DOHH2 (cell line): ENCODE measurements at regions not wholly inside any gene's neighbourhood (a gene's known extent, or its start where the extent isn't known, plus 50 kb on each side); places are given as distances from the start of the nearest gene placed in this dataset.

Experiments
- H3F3A ChIP-seq: fragments of 200-600 bp; sonication (generic), shearing (Covaris generic); 2 replicates; pipeline ENCODE4 v1.6.0; 2016; ENCODE audit warnings: antibody characterized with exemption, mild to moderate bottlenecking; ENCODE audit not compliant: control insufficient read depth, insufficient read depth
- H3K27ac ChIP-seq: fragments of 200-600 bp; sonication (generic); 2 replicates; pipeline ENCODE4 v1.5.1; 2014; ENCODE audit warnings: low read depth, mild to moderate bottlenecking, low read length, moderate library complexity
- H3K27me3 ChIP-seq: fragments of 200-600 bp; sonication (generic); 2 replicates; pipeline ENCODE4 v1.6.1; 2014; ENCODE audit warnings: mild to moderate bottlenecking, low read length, mixed read lengths; ENCODE audit not compliant: control insufficient read depth
- H3K36me3 ChIP-seq: fragments of 200-600 bp; sonication (generic); 2 replicates; pipeline ENCODE4 v1.6.1; 2014; ENCODE audit warnings: mild to moderate bottlenecking, low read length, moderate library complexity, mixed read lengths; ENCODE audit not compliant: control insufficient read depth
- H3K4me1 ChIP-seq: fragments of 200-600 bp; sonication (generic); 2 replicates; pipeline ENCODE4 v1.6.1; 2014; ENCODE audit warnings: mild to moderate bottlenecking, low read length, mixed read lengths; ENCODE audit not compliant: control insufficient read depth
- H3K4me2 ChIP-seq: fragments of 200-600 bp; sonication (generic); 2 replicates; pipeline ENCODE4 v1.6.0; 2014; ENCODE audit warnings: mild to moderate bottlenecking, low read length, moderate library complexity
- H3K4me3 ChIP-seq: fragments of 200-600 bp; sonication (generic); 2 replicates; pipeline ENCODE4 v1.5.1; 2014; ENCODE audit warnings: mild to moderate bottlenecking, low read length, mixed read lengths
- H3K79me2 ChIP-seq: fragments of 200-600 bp; sonication (generic); 2 replicates; pipeline ENCODE4 v1.6.1; 2014; ENCODE audit warnings: mild to moderate bottlenecking, low read length, mixed read lengths; ENCODE audit not compliant: control insufficient read depth
- H3K9me2 ChIP-seq: fragments of 200-600 bp; sonication (generic); replicated peaks from 2 replicates; pipeline ENCODE4 v1.6.1; 2014; ENCODE audit warnings: mild to moderate bottlenecking, low read length, mixed read lengths; ENCODE audit not compliant: control insufficient read depth
- H3K9me3 ChIP-seq: fragments of 200-600 bp; sonication (generic); 2 replicates; pipeline ENCODE4 v1.6.1; 2014; ENCODE audit warnings: antibody characterized with exemption, low read length, mixed read lengths; ENCODE audit not compliant: control insufficient read depth, insufficient read depth
- H4K20me1 ChIP-seq: fragments of 200-600 bp; sonication (generic); 2 replicates; pipeline ENCODE4 v1.6.0; 2014; ENCODE audit warnings: low read depth, mild to moderate bottlenecking, antibody characterized with exemption, low read length, moderate library complexity; ENCODE audit not compliant: control insufficient read depth, insufficient read depth
- CTCF ChIP-seq: fragments of 200-600 bp; sonication (generic); IDR thresholded peaks from one replicate; pipeline ENCODE4 v1.5.1; 2014; ENCODE audit warnings: antibody characterized with exemption, mild to moderate bottlenecking, low read depth, low read length; ENCODE audit not compliant: poor library complexity, severe bottlenecking
- EZH2phosphoT487 ChIP-seq: fragments of 200-600 bp; sonication (generic); IDR thresholded peaks from 2 replicates; pipeline ENCODE4 v1.6.1; 2017; ENCODE audit warnings: borderline replicate concordance, mild to moderate bottlenecking, antibody characterized with exemption, low read length, moderate library complexity, mixed read lengths

- Histone ChIP-seq H3K4me2 (no peak overlapping the region), H3K79me2 (no peaks in the 10 kb centered on the region), H3K36me3 (no peaks in the 10 kb centered on the region), H4K20me1 (no peaks in the 10 kb centered on the region), H3K4me3 (no peak overlapping the region), H3K9me3 (no peaks in the 10 kb centered on the region), H3K9me2 (no peaks in the 10 kb centered on the region), H3K27me3 (no peaks in the 10 kb centered on the region), H3K27ac (no peak overlapping the region), H3K4me1 (peaks cover 40% of the 10 kb centered on the region), H3F3A (no peaks in the 10 kb centered on the region)
- TF ChIP-seq CTCF (no peak), EZH2phosphoT487 (no peak)
Measured at GRCh38 chr5:54754420-54754819, 231.0 kb downstream of the ESM1 start.

GRCh38 chr5:54753753-54754152 lies 231.6 kb downstream of the ESM1 start:
- Histone ChIP-seq H3K79me2 (no peaks in the 10 kb centered on the region), H3K9me3 (no peaks in the 10 kb centered on the region), H3F3A (no peaks in the 10 kb centered on the region), H3K4me2 (no peak overlapping the region), H3K27me3 (no peaks in the 10 kb centered on the region), H3K4me1 (peaks cover 40% of the 10 kb centered on the region), H3K9me2 (no peaks in the 10 kb centered on the region), H3K36me3 (no peaks in the 10 kb centered on the region), H3K4me3 (no peak overlapping the region), H3K27ac (no peak overlapping the region), H4K20me1 (no peaks in the 10 kb centered on the region)
- no peak for TF ChIP-seq EZH2phosphoT487
- TF ChIP-seq CTCF = no peak

- Histone ChIP-seq H4K20me1 (no peaks in the 10 kb centered on the region), H3K79me2 (no peaks in the 10 kb centered on the region), H3K4me2 (peak overlapping the region; percentile 55), H3K27me3 (no peaks in the 10 kb centered on the region), H3K9me3 (no peaks in the 10 kb centered on the region), H3K36me3 (no peaks in the 10 kb centered on the region), H3K4me3 (0 out of 2 replicates have a peak overlapping the region, but pooled peaks have one; percentile 22), H3K27ac (no peak overlapping the region), H3F3A (no peaks in the 10 kb centered on the region), H3K9me2 (no peaks in the 10 kb centered on the region), H3K4me1 (peaks cover 40% of the 10 kb centered on the region)
- TF ChIP-seq CTCF (no peak), EZH2phosphoT487 (no peak)
Measured at GRCh38 chr5:54753034-54753433, 232.4 kb downstream of the ESM1 start.

DNA sequence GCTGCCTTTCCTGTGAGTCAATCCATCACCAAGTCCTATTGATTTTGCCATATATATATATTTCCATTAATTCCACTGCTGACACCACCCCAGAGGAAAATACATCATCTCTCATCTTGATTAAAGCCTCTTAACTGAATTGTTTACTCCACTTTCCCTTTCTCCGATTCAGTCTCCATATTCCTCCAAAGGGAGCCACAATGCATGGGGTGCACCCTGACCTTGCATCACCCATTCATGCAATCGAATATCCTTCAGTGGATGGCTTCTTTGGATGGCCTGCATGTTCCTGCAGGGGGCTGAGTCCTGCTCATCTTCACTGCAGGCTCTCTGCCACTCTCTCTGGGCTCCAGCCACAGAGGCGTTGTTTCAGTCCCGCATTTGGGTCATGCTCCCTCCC lies 231.0 kb downstream of the SNX18 start:
- H3K4me2 ChIP-seq = no peak overlapping the region
- no peaks in the 10 kb centered on the region for H3K79me2 ChIP-seq
- H3K36me3 ChIP-seq = no peaks in the 10 kb centered on the region
- no peak for TF ChIP-seq CTCF
- no peak for TF ChIP-seq EZH2phosphoT487
- H4K20me1 ChIP-seq = no peaks in the 10 kb centered on the region
- no peaks in the 10 kb centered on the region for H3K9me2 ChIP-seq
- H3K27ac ChIP-seq = no peak overlapping the region
- H3K4me3 ChIP-seq = no peak overlapping the region
- no peaks in the 10 kb centered on the region for H3K9me3 ChIP-seq
- peaks cover 16% of the 10 kb centered on the region for H3K4me1 ChIP-seq
- no peaks in the 10 kb centered on the region for H3F3A ChIP-seq
- no peaks in the 10 kb centered on the region for H3K27me3 ChIP-seq
